GM19043 (cell line): ENCODE measurements at regions not wholly inside any gene's neighbourhood (a gene's known extent, or its start where the extent isn't known, plus 50 kb on each side); places are given as distances from the start of the nearest gene placed in this dataset.

Experiments
- ATAC-seq: cut with Tn5 transposase; IDR thresholded peaks from one replicate; pipeline ENCODE4 v1.9.1; 2021; ENCODE audit warnings: low read depth; ENCODE audit not compliant: unreplicated experiment

DNA sequence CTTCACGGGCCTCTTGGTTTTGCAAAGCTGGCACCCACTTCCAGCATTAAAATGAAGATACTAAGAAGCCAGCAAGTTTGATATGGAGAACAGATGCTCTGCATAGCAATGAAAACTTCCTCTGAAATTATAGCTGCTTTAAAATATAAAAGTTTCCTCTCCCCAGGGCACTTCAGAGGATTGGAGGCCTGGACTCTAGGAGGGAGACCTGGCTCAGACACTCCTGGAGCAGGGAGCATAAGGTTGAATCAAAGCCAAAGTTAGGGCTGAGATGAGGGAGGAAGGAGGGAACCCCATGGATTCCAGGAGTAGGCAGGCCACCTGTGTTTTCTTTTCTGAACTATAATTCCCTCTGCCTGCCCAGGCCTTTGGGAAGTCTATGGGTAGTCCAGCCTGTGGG is 176.0 kb upstream of the RPL38 start:
- no peak for ATAC-seq

DNA sequence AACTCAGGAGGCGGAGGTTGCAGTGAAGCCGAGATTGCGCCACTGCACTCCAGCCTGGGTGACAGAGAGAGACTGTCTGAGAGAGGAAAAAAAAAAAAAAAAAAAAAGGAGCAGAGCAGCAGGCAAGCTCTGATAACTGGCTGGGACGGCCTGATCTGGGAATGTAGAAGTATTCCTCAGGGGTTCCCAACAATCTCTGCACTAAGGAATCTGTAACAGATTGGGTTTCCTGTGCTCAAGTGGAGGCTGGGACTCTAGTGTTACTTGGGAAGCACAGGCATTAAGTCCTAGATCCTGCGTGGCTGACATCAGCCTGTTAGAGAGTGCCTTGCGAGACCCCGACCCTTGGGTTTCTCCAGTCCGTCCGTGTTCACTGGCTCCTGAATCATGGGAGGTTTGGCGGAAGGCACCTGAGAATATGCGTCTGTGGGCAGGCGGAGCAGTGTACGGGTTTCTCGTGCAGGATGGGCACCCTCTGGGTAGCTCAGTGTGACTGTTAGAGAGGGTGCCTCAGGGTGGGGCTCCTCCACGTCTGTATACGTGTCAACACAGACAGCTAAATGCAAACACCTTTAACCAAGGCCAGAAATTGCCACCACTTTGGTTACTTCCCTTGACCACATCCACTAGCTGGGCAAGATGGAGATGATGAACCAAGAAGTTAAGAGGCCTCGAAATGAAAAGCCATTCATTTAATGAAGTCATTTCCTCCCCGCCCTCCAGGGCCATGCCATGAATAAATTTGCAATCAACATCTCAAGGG is 174.9 kb upstream of the RPL38 start:
- no peak for ATAC-seq

GRCh38 chr17:74031316-74032090 is 172.0 kb upstream of the RPL38 start:
- no peak for ATAC-seq

- no peak for ATAC-seq
Observed at GRCh38 chr17:74032222-74032621, 171.3 kb upstream of the RPL38 start.

DNA sequence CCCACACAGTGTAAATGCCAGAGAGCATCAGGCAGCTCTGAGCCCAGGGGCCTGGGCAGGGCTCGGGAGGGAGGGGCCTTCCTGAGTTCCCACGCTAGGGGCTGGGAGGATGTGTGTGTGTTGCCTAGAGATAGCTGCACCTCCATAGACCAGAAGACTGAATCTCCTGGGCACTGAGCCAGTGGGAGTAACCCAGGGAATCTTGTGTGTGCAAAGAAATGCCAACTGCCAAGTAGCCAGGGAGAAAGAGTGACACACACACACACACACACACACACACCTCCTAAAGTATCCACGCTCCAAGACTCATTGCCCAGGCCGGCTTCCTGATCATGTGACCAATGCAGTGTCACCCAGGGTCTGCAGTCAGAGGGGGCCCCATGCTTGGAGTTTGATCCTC is 166.2 kb upstream of the RPL38 start:
- ATAC-seq, result no peak

GRCh38 chr17:74040291-74040690 is 163.2 kb upstream of the RPL38 start:
- ATAC-seq, result no peak

DNA sequence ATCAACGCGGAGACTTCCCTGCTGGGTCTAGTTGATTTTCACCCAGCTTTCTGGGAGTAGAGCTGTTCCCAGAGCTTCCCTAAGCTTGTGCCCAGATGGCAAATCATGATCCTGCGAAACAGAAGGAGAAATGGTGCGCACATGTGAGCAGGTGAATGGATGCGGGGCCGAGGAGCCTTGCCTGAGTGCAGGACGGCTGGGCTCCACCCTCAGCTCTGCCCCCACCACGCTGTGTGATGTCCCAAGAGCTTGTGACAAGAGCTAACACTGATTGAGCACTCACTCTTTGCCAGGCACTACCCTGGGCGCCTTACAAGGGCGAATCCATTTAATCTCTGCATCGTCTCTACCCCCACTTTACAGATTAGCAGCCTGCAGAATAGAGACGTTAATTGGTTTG is 162.7 kb upstream of the RPL38 start:
- ATAC-seq, result no peak

DNA sequence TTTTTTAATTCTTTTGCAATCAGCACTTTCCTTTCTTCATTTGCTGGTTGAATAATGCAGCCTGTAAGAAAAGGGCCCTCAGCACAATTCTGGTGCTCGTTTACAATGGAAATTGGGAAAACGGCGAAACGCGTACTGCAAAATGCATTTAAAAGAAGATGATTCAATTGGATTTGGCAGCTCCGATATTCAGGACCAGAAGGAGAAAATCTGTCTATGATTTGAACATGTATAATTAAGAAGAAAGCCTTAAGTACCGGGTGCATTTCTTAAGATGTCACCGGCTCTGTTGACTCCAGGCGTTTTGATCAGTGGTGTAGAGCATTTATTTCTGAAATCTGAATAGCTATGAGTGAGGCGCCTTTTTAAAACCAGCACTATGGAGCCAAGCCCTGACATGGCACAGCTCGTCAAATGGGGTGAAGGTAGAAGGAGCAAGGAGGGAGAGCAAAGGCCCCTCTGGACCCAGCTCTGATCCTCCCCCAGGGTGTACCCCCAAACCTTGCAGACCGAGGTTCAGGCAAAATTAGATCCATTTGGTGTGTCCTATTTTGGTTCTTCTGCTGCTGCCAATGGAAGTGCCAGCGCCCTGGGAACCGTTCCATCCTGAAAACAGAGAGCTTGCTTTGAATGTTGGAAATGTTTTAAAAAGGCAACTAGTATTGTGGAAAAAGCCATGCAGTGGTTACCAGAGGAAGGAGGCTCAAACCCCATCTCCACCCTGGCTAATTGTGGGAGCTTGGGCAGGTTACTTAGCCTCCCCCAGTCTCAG is 161.4 kb upstream of the RPL38 start:
- ATAC-seq, result no peak

DNA sequence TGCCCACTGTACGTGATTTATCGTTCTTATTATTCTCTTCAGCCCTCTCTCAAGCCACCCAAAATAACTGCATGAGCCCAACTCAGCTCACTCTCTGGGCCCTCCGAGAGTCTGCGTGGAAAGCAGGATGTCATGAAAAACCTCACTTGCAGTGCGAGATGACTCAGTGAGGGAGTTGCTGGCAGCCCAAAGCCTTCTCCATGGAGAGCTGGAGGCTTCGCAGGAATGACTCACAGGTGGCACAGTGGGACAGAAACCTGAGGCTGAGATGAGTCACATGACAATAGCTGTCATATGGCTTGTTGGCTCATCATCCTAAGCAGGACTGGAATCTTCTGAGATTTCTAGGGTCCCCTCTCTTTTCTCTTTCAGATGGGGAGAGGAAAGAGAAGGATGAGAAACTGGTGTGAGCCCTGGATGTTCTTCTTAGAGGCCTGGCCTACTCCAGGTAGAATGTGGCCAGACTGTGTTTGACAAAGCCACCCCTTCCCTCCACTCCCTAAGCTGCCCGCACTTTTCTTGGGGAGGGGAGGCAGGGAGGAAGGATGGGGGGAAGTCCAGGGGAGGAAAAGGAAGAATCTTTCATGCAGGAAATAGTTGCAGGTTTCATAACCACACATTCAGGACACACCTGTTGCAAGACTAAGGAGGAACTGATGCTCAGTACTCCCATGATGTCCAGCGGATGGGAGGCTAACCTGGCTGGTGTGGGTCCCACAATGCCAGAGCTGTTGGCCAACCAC is 160.6 kb upstream of the RPL38 start:
- ATAC-seq, result no peak

DNA sequence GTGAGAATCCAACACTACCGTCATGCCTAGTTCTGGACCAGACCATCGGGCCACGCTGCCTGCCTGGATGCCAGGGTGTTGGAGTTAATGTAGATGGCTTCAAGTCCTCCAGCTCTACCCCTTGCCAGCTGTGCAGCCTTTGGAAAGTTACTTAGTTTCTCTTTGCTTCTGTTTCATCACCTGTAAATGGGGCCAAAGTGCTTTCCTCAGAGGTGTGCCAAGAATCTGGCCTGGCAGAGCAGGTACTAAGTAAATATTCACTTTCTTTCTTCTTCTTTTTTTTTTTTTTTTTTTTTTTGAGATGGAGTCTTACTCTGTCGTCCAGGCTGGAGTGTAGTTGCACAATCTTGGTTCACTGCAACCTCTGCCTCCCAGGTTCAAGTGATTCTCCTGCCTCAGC is 159.5 kb upstream of the RPL38 start:
- no peak for ATAC-seq

- no peak for ATAC-seq
Observed at GRCh38 chr17:74045608-74046280, 157.7 kb upstream of the RPL38 start.

GRCh38 chr17:74049167-74049966 is 154.1 kb upstream of the RPL38 start:
- no peak for ATAC-seq

DNA sequence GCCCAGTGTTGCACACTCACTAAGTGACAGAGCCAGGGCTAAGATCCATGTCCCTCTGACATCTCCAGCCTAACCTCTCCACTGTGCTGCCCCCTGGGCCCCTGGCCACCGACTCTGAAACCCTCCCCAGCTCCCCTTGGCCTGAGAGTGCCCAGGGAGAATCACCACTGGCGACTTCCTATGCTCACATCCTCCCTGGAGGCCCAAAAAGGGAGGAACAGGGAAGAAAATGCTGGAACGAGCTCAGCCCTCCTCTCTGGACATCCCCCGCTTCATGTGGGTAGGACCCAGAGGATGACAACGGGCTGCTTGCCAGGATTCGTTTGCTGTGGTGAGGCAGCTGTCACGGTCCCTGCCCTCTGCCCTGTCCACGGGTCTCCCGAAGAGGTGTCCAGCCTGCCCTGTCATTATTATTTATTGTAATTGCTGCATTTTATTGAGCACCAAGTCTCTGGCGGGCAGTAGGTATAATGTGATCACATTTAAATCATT is 153.5 kb upstream of the RPL38 start:
- ATAC-seq, result no peak

- no peak for ATAC-seq
Observed at GRCh38 chr17:74051348-74051747, 152.1 kb upstream of the RPL38 start.

GRCh38 chr17:74052993-74053711 is 150.3 kb upstream of the RPL38 start:
- no peak for ATAC-seq

- ATAC-seq, result no peak
Observed at GRCh38 chr17:74053712-74054078, 149.8 kb upstream of the RPL38 start.

GRCh38 chr17:74054249-74054648 is 149.2 kb upstream of the RPL38 start:
- no peak for ATAC-seq

DNA sequence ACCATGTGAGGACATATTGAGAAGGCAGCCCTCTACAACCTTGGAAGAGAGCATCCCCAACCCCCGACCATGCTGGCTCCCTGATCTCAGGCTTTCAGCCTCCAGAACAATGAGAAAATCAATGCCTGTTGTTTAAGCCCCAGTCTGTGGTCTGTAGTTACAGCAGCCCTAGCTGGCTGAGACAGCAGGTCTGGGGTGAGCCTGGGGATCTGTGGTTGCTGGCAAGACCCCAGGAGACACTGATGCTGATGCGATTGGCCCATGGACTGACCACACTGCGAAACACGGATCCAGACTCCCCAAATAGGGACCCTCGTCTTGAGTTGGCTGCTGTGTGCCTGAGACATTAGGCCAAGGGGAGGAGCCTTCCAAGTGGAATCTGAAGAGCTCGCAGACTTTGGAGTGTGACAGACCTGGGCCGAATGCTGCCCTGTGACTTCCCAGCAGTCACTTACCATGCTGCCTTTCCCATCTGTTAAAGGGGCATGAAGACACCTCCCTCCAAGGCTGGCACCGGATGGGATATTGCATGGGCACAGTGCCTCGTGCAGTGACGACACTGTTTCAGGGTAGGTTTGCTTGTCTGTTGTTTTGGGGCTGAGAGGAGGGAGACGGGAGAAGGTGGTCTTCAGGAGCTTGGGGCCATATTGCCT is 147.8 kb upstream of the RPL38 start:
- no peak for ATAC-seq
